Adrenal gland (tissue), 5 donors: ENCODE measurements at regions not wholly inside any gene's neighbourhood (a gene's known extent, or its start where the extent isn't known, plus 50 kb on each side); places are given as distances from the start of the nearest gene placed in this dataset.

Experiments
- POLR2A ChIP-seq, 2 donors: fragments of 450-650 bp; IDR thresholded peaks; one replicate each; pipeline ENCODE4 v1.6.1; 2017; ENCODE audit warnings: antibody characterized with exemption in 2 of 2, mild to moderate bottlenecking in 2 of 2, moderate library complexity in 1 of 2
- TF ChIP-seq, protein P1 (sequence below), 6 experiments: fragments of 450-650 bp in 4 of 6; fragments of 200-600 bp in 2 of 6; sonication (generic) in 1 of 6; IDR thresholded peaks; 1 replicate in 5 of 6; 2 replicates in 1 of 6; pipeline versions ENCODE4 v1.5.1 to v1.8.0; 2016 to 2021; ENCODE audit warnings: antibody characterized with exemption in 6 of 6, mild to moderate bottlenecking in 2 of 6, moderate library complexity in 1 of 6
- donor health status: DM: no; HTN: no; CAD: no.

DNA sequence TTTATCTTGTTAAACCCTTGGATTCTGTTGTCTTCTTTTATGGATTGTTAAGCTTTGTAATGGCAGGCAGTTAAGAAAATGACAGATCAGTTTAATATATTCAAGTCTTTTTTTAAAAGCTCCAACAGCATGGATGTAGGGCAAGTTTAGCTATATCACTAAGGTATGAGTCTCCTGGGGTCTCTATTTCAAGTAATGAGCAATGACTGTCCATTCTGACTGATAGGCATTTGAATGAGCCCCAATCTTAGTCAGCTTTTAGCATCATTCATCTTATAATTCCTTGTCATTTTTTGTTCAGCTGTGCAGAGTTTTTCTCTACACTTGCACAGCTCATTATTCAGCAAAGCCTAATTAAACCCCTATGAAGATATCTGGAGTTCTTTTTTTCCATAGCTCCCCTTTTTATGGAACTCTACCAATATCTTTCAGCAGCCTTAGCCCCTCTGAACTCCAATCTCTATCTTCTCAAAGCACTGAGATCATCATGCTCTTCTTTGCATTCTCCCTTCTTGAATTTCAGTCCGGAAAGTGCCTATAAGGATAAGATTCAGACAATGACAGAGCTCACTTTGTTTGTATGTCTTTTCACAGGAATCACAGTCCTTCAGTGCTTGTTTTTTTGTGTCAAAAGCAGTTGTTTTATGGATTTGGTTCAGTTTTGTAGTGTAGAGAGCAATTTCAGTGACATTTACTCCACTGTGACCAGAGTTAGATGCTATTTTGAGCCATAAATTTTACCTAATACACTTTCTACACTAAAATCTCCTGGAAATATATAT lies 97.2 kb upstream of the DOK5 start:
- TF ChIP-seq, protein P1, sequence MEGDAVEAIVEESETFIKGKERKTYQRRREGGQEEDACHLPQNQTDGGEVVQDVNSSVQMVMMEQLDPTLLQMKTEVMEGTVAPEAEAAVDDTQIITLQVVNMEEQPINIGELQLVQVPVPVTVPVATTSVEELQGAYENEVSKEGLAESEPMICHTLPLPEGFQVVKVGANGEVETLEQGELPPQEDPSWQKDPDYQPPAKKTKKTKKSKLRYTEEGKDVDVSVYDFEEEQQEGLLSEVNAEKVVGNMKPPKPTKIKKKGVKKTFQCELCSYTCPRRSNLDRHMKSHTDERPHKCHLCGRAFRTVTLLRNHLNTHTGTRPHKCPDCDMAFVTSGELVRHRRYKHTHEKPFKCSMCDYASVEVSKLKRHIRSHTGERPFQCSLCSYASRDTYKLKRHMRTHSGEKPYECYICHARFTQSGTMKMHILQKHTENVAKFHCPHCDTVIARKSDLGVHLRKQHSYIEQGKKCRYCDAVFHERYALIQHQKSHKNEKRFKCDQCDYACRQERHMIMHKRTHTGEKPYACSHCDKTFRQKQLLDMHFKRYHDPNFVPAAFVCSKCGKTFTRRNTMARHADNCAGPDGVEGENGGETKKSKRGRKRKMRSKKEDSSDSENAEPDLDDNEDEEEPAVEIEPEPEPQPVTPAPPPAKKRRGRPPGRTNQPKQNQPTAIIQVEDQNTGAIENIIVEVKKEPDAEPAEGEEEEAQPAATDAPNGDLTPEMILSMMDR (IDR thresholded peaks at IDR 0.05), result no peak
- no peak for TF ChIP-seq POLR2A (IDR thresholded peaks at IDR 0.05)
